ENCODE measurements at regions not wholly inside any gene's neighbourhood (a gene's known extent, or its start where the extent isn't known, plus 50 kb on each side); places are given as distances from the start of the nearest gene placed in this dataset.

GRCh38 chr6:113187661-113188060 is 669.5 kb upstream of the MARCKS start:
- no peak for TF ChIP-seq POLR2A (IDR thresholded peaks at IDR 0.05)
- no peak for TF ChIP-seq CTCF (IDR thresholded peaks at IDR 0.05)
